ENCODE measurements at regions not wholly inside any gene's neighbourhood (a gene's known extent, or its start where the extent isn't known, plus 50 kb on each side); places are given as distances from the start of the nearest gene placed in this dataset.

- Histone ChIP-seq H3K36me3 (replicated peaks; ENCODE audit: insufficient read depth, low read depth) (no peaks in the 10 kb centered on the region), H3K4me3 (no peak overlapping the region), H3K79me2 (no peaks in the 10 kb centered on the region), H3K4me2 (no peak overlapping the region), H2AFZ (no peak overlapping the region), H4K20me1 (ENCODE audit: insufficient read depth, poor library complexity, severe bottlenecking) (no peaks in the 10 kb centered on the region), H3K9me3 (ENCODE audit: low read depth) (no peaks in the 10 kb centered on the region), H3K4me1 (ENCODE audit: insufficient read depth) (no peaks in the 10 kb centered on the region), H3K27me3 (no peaks in the 10 kb centered on the region), H3K9me2 (replicated peaks; ENCODE audit: insufficient read depth) (no peaks in the 10 kb centered on the region), H3K27ac (no peak overlapping the region)
- DNase-seq (ENCODE audit: low spot score) = no peak
- TF ChIP-seq EZH2phosphoT487 (IDR thresholded peaks at IDR 0.05; ENCODE audit: low read depth, severe bottlenecking, unreplicated experiment) (no peak), CTCF (IDR thresholded peaks at IDR 0.05; ENCODE audit: poor library complexity) (no peak), EZH2 (IDR thresholded peaks at IDR 0.05; ENCODE audit: borderline replicate concordance) (no peak)
- 94% methylated on average over 3 of the region's 3 CpGs for WGBS (ENCODE audit: low lambda C conversion rate, missing lambda C conversion rate)
These were observed 520.7 kb downstream of the TRHDE start for GRCh38 chr12:72792889-72793288.

GRCh38 chr12:72793796-72794195 is 521.6 kb downstream of the TRHDE start:
- no peaks in the 10 kb centered on the region for H3K27me3 ChIP-seq
- no peak overlapping the region for H2AFZ ChIP-seq
- no peak overlapping the region for H3K4me2 ChIP-seq
- H3K36me3 ChIP-seq (replicated peaks; ENCODE audit: insufficient read depth, low read depth) = no peaks in the 10 kb centered on the region
- no peak overlapping the region for H3K27ac ChIP-seq
- no peaks in the 10 kb centered on the region for H3K9me3 ChIP-seq (ENCODE audit: low read depth)
- no peak overlapping the region for H3K4me3 ChIP-seq
- no peaks in the 10 kb centered on the region for H4K20me1 ChIP-seq (ENCODE audit: insufficient read depth, poor library complexity, severe bottlenecking)
- no peaks in the 10 kb centered on the region for H3K9me2 ChIP-seq (replicated peaks; ENCODE audit: insufficient read depth)
- DNase-seq (ENCODE audit: low spot score) = no peak
- H3K4me1 ChIP-seq (ENCODE audit: insufficient read depth) = no peaks in the 10 kb centered on the region
- no peaks in the 10 kb centered on the region for H3K79me2 ChIP-seq
- TF ChIP-seq EZH2 (IDR thresholded peaks at IDR 0.05; ENCODE audit: borderline replicate concordance) (no peak), CTCF (IDR thresholded peaks at IDR 0.05; ENCODE audit: poor library complexity) (no peak), EZH2phosphoT487 (IDR thresholded peaks at IDR 0.05; ENCODE audit: low read depth, severe bottlenecking, unreplicated experiment) (no peak)
- 93% methylated on average over 1 of the region's 1 CpG for WGBS (ENCODE audit: low lambda C conversion rate, missing lambda C conversion rate)

GRCh38 chr12:72815421-72815820 is 543.3 kb downstream of the TRHDE start:
- Histone ChIP-seq H3K9me3 (ENCODE audit: low read depth) (no peaks in the 10 kb centered on the region), H3K27ac (no peak overlapping the region), H3K79me2 (no peaks in the 10 kb centered on the region), H3K4me2 (no peak overlapping the region), H2AFZ (no peak overlapping the region), H4K20me1 (ENCODE audit: insufficient read depth, poor library complexity, severe bottlenecking) (no peaks in the 10 kb centered on the region), H3K27me3 (no peaks in the 10 kb centered on the region), H3K36me3 (replicated peaks; ENCODE audit: insufficient read depth, low read depth) (no peaks in the 10 kb centered on the region), H3K4me1 (ENCODE audit: insufficient read depth) (no peaks in the 10 kb centered on the region), H3K9me2 (replicated peaks; ENCODE audit: insufficient read depth) (no peaks in the 10 kb centered on the region), H3K4me3 (no peak overlapping the region)
- TF ChIP-seq EZH2 (IDR thresholded peaks at IDR 0.05; ENCODE audit: borderline replicate concordance) = no peak
- no peak for TF ChIP-seq EZH2phosphoT487 (IDR thresholded peaks at IDR 0.05; ENCODE audit: low read depth, severe bottlenecking, unreplicated experiment)
- TF ChIP-seq CTCF (IDR thresholded peaks at IDR 0.05; ENCODE audit: poor library complexity) = no peak
- DNase-seq (ENCODE audit: low spot score) = no peak

Data from hepatocyte (in vitro differentiated cells).